ENCODE measurements at regions not wholly inside any gene's neighbourhood (a gene's known extent, or its start where the extent isn't known, plus 50 kb on each side); places are given as distances from the start of the nearest gene placed in this dataset.

GRCh38 chr2:4668381-4668780 is 965.0 kb downstream of the DCDC2C start:
- Mint-ChIP-seq H3K36me3 (no peaks in the 10 kb centered on the region), H3K27ac (no peak overlapping the region), H3K4me1 (peaks cover 0 to 7% (median 3%) of the 10 kb centered on the region in 4 donors), H3K9me3 (peaks cover 0 to 26% (median 7%) of the 10 kb centered on the region in 9 donors), H3K4me3 (no peak overlapping the region), H3K27me3 (no peaks in the 10 kb centered on the region)
- DNase-seq = no peak
- ATAC-seq = no peak
- POLR2A ChIA-PET = no interaction called here

- no peaks in the 10 kb centered on the region for H3K27me3 Mint-ChIP-seq
- no peaks in the 10 kb centered on the region for H3K36me3 Mint-ChIP-seq
- no peak overlapping the region for H3K27ac Mint-ChIP-seq
- DNase-seq = no peak
- no peak for ATAC-seq
- H3K4me1 Mint-ChIP-seq = peaks cover 0 to 7% (median 5%) of the 10 kb centered on the region in 4 donors
- H3K4me3 Mint-ChIP-seq = no peak overlapping the region
- H3K9me3 Mint-ChIP-seq = peaks cover 0 to 26% (median 7%) of the 10 kb centered on the region in 9 donors
- POLR2A ChIA-PET = no interaction called here
These were observed 967.0 kb downstream of the DCDC2C start for GRCh38 chr2:4670331-4670730.

- POLR2A ChIA-PET = no interaction called here
- DNase-seq (no peak), ATAC-seq (no peak)
- no peaks in the 10 kb centered on the region for H3K36me3 Mint-ChIP-seq
- H3K27ac Mint-ChIP-seq = no peak overlapping the region
- H3K4me3 Mint-ChIP-seq = peak overlapping the region in 8 of 10 donors; percentile 11 to 61 (median 48)
- peaks cover 0 to 20% (median 5%) of the 10 kb centered on the region in 9 donors for H3K9me3 Mint-ChIP-seq
- no peaks in the 10 kb centered on the region for H3K27me3 Mint-ChIP-seq
- H3K4me1 Mint-ChIP-seq = peaks cover 0 to 7% (median 5%) of the 10 kb centered on the region in 4 donors
These were observed 969.7 kb downstream of the DCDC2C start for GRCh38 chr2:4673025-4673489.

GRCh38 chr2:4674007-4674406 is 970.6 kb downstream of the DCDC2C start:
- POLR2A ChIA-PET = no interaction called here
- no peak for ATAC-seq
- peaks cover 0 to 22% (median 5%) of the 10 kb centered on the region in 9 donors for H3K9me3 Mint-ChIP-seq
- H3K27me3 Mint-ChIP-seq = no peaks in the 10 kb centered on the region
- H3K27ac Mint-ChIP-seq = no peak overlapping the region
- H3K36me3 Mint-ChIP-seq = no peaks in the 10 kb centered on the region
- peak in 1 of 10 donors; percentile 7 for DNase-seq
- peaks cover 0 to 7% (median 5%) of the 10 kb centered on the region in 4 donors for H3K4me1 Mint-ChIP-seq
- peak overlapping the region in 2 of 10 donors; percentile 41 to 50 for H3K4me3 Mint-ChIP-seq

- H3K27me3 Mint-ChIP-seq = no peaks in the 10 kb centered on the region
- H3K4me1 Mint-ChIP-seq = peaks cover 0 to 7% (median 5%) of the 10 kb centered on the region in 4 donors
- no peaks in the 10 kb centered on the region for H3K36me3 Mint-ChIP-seq
- peaks cover 0 to 28% (median 8%) of the 10 kb centered on the region in 9 donors for H3K9me3 Mint-ChIP-seq
- ATAC-seq (no peak), DNase-seq (no peak)
- H3K27ac Mint-ChIP-seq = no peak overlapping the region
- POLR2A ChIA-PET = no interaction called here
- H3K4me3 Mint-ChIP-seq = no peak overlapping the region
These were observed 971.9 kb downstream of the DCDC2C start for GRCh38 chr2:4675295-4675694.

- Mint-ChIP-seq H3K36me3 (no peaks in the 10 kb centered on the region), H3K27ac (no peak overlapping the region), H3K9me3 (peaks cover 0 to 19% (median 3%) of the 10 kb centered on the region in 9 donors), H3K4me1 (peaks cover 0 to under 1% (median under 1%) of the 10 kb centered on the region in 4 donors), H3K4me3 (no peak overlapping the region), H3K27me3 (no peaks in the 10 kb centered on the region)
- DNase-seq (no peak), ATAC-seq (no peak)
- POLR2A ChIA-PET = no interaction called here
These were observed 975.6 kb downstream of the DCDC2C start for GRCh38 chr2:4678927-4679326.

GRCh38 chr2:4679391-4679790 is 976.0 kb downstream of the DCDC2C start:
- POLR2A ChIA-PET = no interaction called here
- ATAC-seq = no peak
- DNase-seq = no peak
- Mint-ChIP-seq H3K4me3 (no peak overlapping the region), H3K27me3 (no peaks in the 10 kb centered on the region), H3K9me3 (peaks cover 0 to 19% (median 3%) of the 10 kb centered on the region in 9 donors), H3K4me1 (no peaks in the 10 kb centered on the region), H3K36me3 (no peaks in the 10 kb centered on the region), H3K27ac (no peak overlapping the region)

- POLR2A ChIA-PET = no interaction called here
- no peaks in the 10 kb centered on the region for H3K27me3 Mint-ChIP-seq
- H3K36me3 Mint-ChIP-seq = no peaks in the 10 kb centered on the region
- DNase-seq (no peak), ATAC-seq (no peak)
- H3K4me1 Mint-ChIP-seq = no peaks in the 10 kb centered on the region
- no peak overlapping the region for H3K27ac Mint-ChIP-seq
- H3K9me3 Mint-ChIP-seq = peaks cover 0 to 18% (median 2%) of the 10 kb centered on the region in 9 donors
- no peak overlapping the region for H3K4me3 Mint-ChIP-seq
These were observed 981.5 kb downstream of the DCDC2C start for GRCh38 chr2:4684921-4685320.

GRCh38 chr2:4690913-4691312 is 987.5 kb downstream of the DCDC2C start:
- Mint-ChIP-seq H3K4me1 (no peaks in the 10 kb centered on the region), H3K27me3 (no peaks in the 10 kb centered on the region), H3K4me3 (no peak overlapping the region), H3K27ac (no peak overlapping the region), H3K36me3 (no peaks in the 10 kb centered on the region), H3K9me3 (peaks cover 5 to 24% (median 11%) of the 10 kb centered on the region in 9 donors)
- DNase-seq (no peak), ATAC-seq (no peak)
- POLR2A ChIA-PET = no interaction called here

- POLR2A ChIA-PET = no interaction called here
These were observed 989.9 kb downstream of the DCDC2C start for GRCh38 chr2:4693266-4693665.

GRCh38 chr2:4695281-4695861 is 992.0 kb downstream of the DCDC2C start:
- H3K4me3 Mint-ChIP-seq = no peak overlapping the region
- H3K27ac Mint-ChIP-seq = no peak overlapping the region
- no peaks in the 10 kb centered on the region for H3K27me3 Mint-ChIP-seq
- POLR2A ChIA-PET = no interaction called here
- no peak for ATAC-seq
- no peaks in the 10 kb centered on the region for H3K36me3 Mint-ChIP-seq
- peaks cover 5 to 29% (median 13%) of the 10 kb centered on the region in 9 donors for H3K9me3 Mint-ChIP-seq
- no peaks in the 10 kb centered on the region for H3K4me1 Mint-ChIP-seq
- DNase-seq = no peak

More at GRCh38 chr2:4693266-4693665, 989.9 kb downstream of the DCDC2C start:
- H3K27me3 Mint-ChIP-seq = no peaks in the 10 kb centered on the region
- ATAC-seq (no peak), DNase-seq (no peak)
- no peaks in the 10 kb centered on the region for H3K4me1 Mint-ChIP-seq
- H3K36me3 Mint-ChIP-seq = no peaks in the 10 kb centered on the region
- H3K27ac Mint-ChIP-seq = no peak overlapping the region
- H3K9me3 Mint-ChIP-seq = peaks cover 7 to 28% (median 11%) of the 10 kb centered on the region in 9 donors
- H3K4me3 Mint-ChIP-seq = no peak overlapping the region

- DNase-seq (no peak), ATAC-seq (no peak)
- H3K4me3 Mint-ChIP-seq = no peak overlapping the region
- peaks cover 16 to 54% (median 27%) of the 10 kb centered on the region in 9 donors for H3K9me3 Mint-ChIP-seq
- no peak overlapping the region for H3K27ac Mint-ChIP-seq
- H3K27me3 Mint-ChIP-seq = no peaks in the 10 kb centered on the region
- no peaks in the 10 kb centered on the region for H3K4me1 Mint-ChIP-seq
- peaks cover 0 to 12% (median 0%) of the 10 kb centered on the region in 3 donors for H3K36me3 Mint-ChIP-seq
- POLR2A ChIA-PET = no interaction called here
These were observed 977.1 kb upstream of the SOX11 start for GRCh38 chr2:4715065-4715464.

GRCh38 chr2:4718777-4719176 is 973.4 kb upstream of the SOX11 start:
- peaks cover 16 to 52% (median 28%) of the 10 kb centered on the region in 9 donors for H3K9me3 Mint-ChIP-seq
- no peak overlapping the region for H3K27ac Mint-ChIP-seq
- no peak for ATAC-seq
- no peaks in the 10 kb centered on the region for H3K4me1 Mint-ChIP-seq
- H3K36me3 Mint-ChIP-seq = peaks cover 0 to 12% (median 0%) of the 10 kb centered on the region in 3 donors
- H3K4me3 Mint-ChIP-seq = no peak overlapping the region
- DNase-seq = no peak
- POLR2A ChIA-PET = no interaction called here
- H3K27me3 Mint-ChIP-seq = no peaks in the 10 kb centered on the region

- Mint-ChIP-seq H3K9me3 (peaks cover 3 to 32% (median 6%) of the 10 kb centered on the region in 9 donors), H3K4me3 (no peak overlapping the region), H3K36me3 (no peaks in the 10 kb centered on the region), H3K27me3 (no peaks in the 10 kb centered on the region), H3K27ac (no peak overlapping the region), H3K4me1 (no peaks in the 10 kb centered on the region)
- POLR2A ChIA-PET = no interaction called here
- ATAC-seq = no peak
- no peak for DNase-seq
These were observed 966.6 kb upstream of the SOX11 start for GRCh38 chr2:4725618-4726017.
